Epithelial cell of proximal tubule (primary cell): ENCODE measurements at regions not wholly inside any gene's neighbourhood (a gene's known extent, or its start where the extent isn't known, plus 50 kb on each side); places are given as distances from the start of the nearest gene placed in this dataset.

Experiments
- DNase-seq: peaks from one replicate; pipeline ENCODE4 v3.0.0-alpha.2; 2011; ENCODE audit warnings: low read depth
- H3K4me3 ChIP-seq: 2 replicates; pipeline ENCODE4 v1.5.1; 2011; ENCODE audit warnings: low read depth, mild to moderate bottlenecking, low read length
- TF ChIP-seq, protein P1 (sequence below): conservative IDR thresholded peaks from 2 replicates; pipeline ENCODE4 v1.5.1; 2012; ENCODE audit warnings: low read depth, mild to moderate bottlenecking, low read length

DNA sequence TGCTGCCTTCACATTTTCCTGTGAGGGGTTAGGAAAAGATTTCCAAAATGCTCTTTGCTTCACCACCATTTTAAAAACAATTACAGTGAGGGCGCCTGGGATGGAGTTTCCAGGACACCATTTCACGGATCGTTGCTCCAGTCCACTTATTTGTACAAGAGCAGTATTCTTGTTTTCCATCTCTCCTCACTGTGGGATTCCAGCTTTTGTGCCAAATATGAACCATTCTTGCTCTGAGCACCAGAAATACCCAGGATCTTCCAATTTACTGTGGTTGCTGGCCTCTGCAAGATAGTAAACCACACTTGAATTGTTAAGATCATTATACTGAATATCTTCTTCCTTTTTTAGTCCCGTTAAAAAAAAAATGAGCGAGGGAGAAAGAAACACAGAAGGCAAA, 899.5 kb downstream of the TLE1 start:
- no peak overlapping the region for H3K4me3 ChIP-seq
- DNase-seq = no peak
- TF ChIP-seq, protein P1, sequence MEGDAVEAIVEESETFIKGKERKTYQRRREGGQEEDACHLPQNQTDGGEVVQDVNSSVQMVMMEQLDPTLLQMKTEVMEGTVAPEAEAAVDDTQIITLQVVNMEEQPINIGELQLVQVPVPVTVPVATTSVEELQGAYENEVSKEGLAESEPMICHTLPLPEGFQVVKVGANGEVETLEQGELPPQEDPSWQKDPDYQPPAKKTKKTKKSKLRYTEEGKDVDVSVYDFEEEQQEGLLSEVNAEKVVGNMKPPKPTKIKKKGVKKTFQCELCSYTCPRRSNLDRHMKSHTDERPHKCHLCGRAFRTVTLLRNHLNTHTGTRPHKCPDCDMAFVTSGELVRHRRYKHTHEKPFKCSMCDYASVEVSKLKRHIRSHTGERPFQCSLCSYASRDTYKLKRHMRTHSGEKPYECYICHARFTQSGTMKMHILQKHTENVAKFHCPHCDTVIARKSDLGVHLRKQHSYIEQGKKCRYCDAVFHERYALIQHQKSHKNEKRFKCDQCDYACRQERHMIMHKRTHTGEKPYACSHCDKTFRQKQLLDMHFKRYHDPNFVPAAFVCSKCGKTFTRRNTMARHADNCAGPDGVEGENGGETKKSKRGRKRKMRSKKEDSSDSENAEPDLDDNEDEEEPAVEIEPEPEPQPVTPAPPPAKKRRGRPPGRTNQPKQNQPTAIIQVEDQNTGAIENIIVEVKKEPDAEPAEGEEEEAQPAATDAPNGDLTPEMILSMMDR = no peak

DNA sequence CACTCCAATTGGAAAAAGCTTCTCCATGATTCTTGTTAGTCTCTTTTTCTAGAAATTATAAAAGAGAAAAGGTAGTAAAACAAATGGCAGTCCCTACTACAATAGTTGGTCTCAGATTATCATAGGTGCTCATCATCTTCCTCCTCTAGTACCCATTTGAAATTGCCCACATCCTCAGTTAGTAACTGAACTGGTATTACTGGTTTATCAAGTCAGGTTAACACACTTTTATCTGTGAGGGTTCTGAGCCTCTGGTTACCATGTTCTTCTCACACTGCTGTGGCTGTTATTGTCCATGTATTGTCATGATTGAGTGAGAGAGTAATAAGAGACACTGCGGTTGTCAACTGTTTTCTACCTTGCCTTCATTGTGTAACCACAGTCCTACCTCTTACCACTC, 901.7 kb downstream of the TLE1 start:
- no peak for DNase-seq
- no peak overlapping the region for H3K4me3 ChIP-seq
- TF ChIP-seq, protein P1 = no peak

DNA sequence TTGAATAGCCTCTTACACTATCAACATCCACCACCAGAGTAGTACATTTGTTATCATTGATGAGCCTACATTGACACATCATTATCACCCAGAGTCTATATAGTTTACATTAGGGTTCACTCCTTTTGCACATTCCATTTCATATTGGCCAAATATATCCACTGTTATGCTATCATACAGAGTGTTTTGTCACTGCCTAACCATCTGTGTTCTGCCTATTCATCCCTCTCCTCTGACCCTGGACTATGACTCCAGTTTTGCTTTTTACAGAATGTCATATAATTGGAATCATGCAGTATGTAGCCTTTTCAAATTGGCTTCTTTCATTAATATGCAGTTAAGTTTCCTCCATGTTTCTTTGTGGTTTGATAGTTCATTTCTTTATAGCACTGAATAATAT, 904.7 kb downstream of the TLE1 start:
- no peak for DNase-seq
- TF ChIP-seq, protein P1 = no peak
- no peak overlapping the region for H3K4me3 ChIP-seq

DNA sequence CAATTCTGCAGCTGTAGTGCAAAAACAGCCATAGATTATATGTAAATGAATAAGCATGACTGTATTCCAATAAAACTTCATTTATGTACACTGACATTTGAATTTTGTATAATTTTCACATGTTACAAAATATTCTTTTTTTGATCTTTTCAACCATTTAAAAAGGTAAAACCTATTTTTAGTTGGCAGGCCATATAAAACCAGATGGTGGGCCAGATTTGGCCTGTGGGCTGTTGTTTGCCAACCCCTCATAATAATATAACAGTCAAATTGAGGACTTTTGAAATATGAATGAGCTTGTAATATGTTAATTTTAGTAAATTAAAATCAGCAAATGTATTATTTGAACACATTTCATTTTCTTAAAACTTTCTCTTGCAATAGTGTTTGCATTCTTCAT, 913.4 kb downstream of the TLE1 start:
- TF ChIP-seq, protein P1 = no peak
- no peak overlapping the region for H3K4me3 ChIP-seq
- DNase-seq = no peak

DNA sequence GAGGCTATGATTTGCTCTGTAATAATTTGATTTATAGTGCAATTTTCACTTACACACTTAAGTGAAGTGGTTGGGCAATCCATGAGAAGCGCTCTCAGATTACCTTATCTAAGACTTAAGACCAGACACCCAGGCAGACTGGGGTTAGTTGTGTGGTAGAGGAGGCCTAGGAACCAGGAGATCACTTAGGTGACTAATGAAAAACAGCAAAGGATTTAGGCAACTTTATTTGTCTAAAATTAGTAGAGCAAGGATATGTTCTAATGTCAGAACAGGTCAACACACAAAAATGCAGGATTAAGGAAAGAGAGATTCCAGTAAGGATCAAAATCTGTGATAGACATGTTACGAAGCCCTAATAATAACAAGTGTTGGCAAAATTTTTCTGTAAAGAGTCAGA, 913.8 kb downstream of the TLE1 start:
- TF ChIP-seq, protein P1 = no peak
- H3K4me3 ChIP-seq = no peak overlapping the region
- no peak for DNase-seq

DNA sequence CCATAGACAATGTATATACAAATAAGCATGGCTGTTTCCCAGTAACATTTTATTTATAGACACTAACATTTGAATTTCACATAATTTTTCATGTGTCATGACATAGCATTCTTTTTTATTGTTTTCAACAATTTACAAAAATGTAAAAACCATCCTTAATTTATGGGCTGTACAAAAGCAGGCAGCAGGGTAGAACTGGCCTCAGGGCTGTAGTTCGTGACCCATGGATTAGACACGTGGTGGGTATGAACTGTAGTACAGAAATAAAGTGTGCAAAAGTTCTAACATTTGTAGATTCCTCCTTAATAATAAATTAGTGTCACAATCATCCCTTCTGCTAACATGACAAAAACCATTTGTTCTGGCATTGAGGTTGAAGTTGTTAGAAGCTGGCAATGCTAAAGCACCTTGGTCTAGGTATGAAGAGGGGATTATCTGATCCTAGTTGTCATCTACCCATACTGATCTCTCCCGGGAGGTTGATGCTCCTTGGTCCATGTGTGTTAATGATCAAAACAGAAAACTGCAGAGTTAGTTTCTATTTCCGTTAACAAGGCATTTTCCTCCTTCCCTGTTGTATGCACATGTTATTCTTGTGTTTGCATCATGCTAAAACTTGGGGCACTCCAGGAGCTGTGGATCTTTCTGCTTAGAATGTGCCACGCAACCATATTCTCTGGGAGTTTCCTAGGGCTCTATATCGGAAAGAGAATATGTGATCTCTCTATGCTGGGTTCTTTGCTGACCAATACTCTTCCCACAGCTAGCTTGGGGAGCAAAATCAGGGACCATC, 917.6 kb downstream of the TLE1 start:
- H3K4me3 ChIP-seq = no peak overlapping the region
- no peak for DNase-seq
- TF ChIP-seq, protein P1 = no peak

DNA sequence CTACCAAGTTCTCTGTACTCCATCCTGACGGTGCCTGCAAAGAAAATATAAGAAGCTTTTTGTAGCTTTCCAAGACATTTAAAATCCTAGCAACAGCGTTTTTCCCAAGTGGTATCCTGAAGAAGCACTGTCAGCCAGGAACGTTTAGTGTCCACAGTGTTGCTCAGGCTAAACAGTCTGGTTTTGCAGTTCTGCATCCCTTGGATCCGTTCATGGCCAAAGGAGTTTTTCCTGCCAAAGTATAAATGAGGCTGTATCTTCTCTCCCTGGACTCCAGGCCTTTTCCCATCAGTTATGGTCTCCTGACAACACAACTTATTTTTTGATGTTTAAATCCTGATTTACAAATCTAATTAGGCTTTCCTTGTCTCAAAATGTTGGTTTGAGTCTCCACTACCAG, 925.8 kb downstream of the TLE1 start:
- TF ChIP-seq, protein P1 = no peak
- H3K4me3 ChIP-seq = no peak overlapping the region
- no peak for DNase-seq
